Mucosa of descending colon (tissue), 3 donors: ENCODE measurements at regions not wholly inside any gene's neighbourhood (a gene's known extent, or its start where the extent isn't known, plus 50 kb on each side); places are given as distances from the start of the nearest gene placed in this dataset.

ENCODE experiments used
- ATAC-seq: fragments of 200-7000 bp; cut with Tn5 transposase; one replicate; pipeline ENCODE4 v1.9.1; 2020; ENCODE audit warnings: mild to moderate bottlenecking, moderate library complexity
- DNase-seq, 3 donors: peaks; one replicate each; pipeline ENCODE4 v3.0.0-alpha.2; 2020
- H3K36me3 ChIP-seq: fragments of 200-600 bp; one replicate; pipeline ENCODE4 v1.8.0; 2021; ENCODE audit warnings: low read depth, mild to moderate bottlenecking
- H3K4me1 ChIP-seq: fragments of 200-600 bp; one replicate; pipeline ENCODE4 v1.8.0; 2021; ENCODE audit warnings: low read depth, mild to moderate bottlenecking
- H3K4me3 ChIP-seq: fragments of 200-600 bp; one replicate; pipeline ENCODE4 v1.8.0; 2021; ENCODE audit warnings: mild to moderate bottlenecking
- H3K9me3 ChIP-seq: fragments of 200-600 bp; one replicate; pipeline ENCODE4 v1.8.0; 2021; ENCODE audit warnings: mild to moderate bottlenecking
- CTCF ChIP-seq: fragments of 200-600 bp; IDR thresholded peaks from one replicate; pipeline ENCODE4 v1.8.0; 2022; ENCODE audit warnings: antibody characterized with exemption, mild to moderate bottlenecking
- intact Hi-C, 2 donors: fragments of 100-400 bp; cut with DNase I in 1 of 2; cut with micrococcal nuclease in 1 of 2; formaldehyde crosslinking; loops; one replicate each; pipeline versions ENCODE4 v1.11.0 to v1.11.1; 2022; cut with DNase I, micrococcal nuclease
- donor health status: DM: no; HTN: no; CAD: no; lungs with moderate emphysema.
- donor health status: DM: no; HTN: no; CAD: no.
- donor health status: DM: no; HTN: yes; CAD: no.

GRCh38 chr1:57633881-57634280 is 210.0 kb upstream of the DAB1 start:
- no peaks in the 10 kb centered on the region for H3K36me3 ChIP-seq
- intact Hi-C loops: no loop called here

GRCh38 chr1:57633056-57633455 is 209.2 kb upstream of the DAB1 start:
- no peaks in the 10 kb centered on the region for H3K4me1 ChIP-seq
- no peak for TF ChIP-seq CTCF
- H3K36me3 ChIP-seq: no peaks in the 10 kb centered on the region
- ATAC-seq: no peak
- H3K9me3 ChIP-seq: no peaks in the 10 kb centered on the region
- DNase-seq: no peak
- intact Hi-C loops: no loop called here
- H3K4me3 ChIP-seq: no peak overlapping the region

More at GRCh38 chr1:57633881-57634280, 210.0 kb upstream of the DAB1 start:
- ATAC-seq (no peak), DNase-seq (no peak)
- no peaks in the 10 kb centered on the region for H3K9me3 ChIP-seq
- H3K4me3 ChIP-seq: no peak overlapping the region
- TF ChIP-seq CTCF: no peak
- H3K4me1 ChIP-seq: no peaks in the 10 kb centered on the region

- no peak for TF ChIP-seq CTCF
- no peak overlapping the region for H3K4me3 ChIP-seq
- ATAC-seq (no peak), DNase-seq (no peak)
- no peaks in the 10 kb centered on the region for H3K36me3 ChIP-seq
- H3K9me3 ChIP-seq: no peaks in the 10 kb centered on the region
- H3K4me1 ChIP-seq: no peaks in the 10 kb centered on the region
- intact Hi-C loops: no loop called here
Observed at GRCh38 chr1:57632401-57632800, 208.5 kb upstream of the DAB1 start.

- TF ChIP-seq CTCF: no peak
- Histone ChIP-seq H3K4me1 (no peaks in the 10 kb centered on the region), H3K9me3 (no peaks in the 10 kb centered on the region), H3K4me3 (no peak overlapping the region), H3K36me3 (no peaks in the 10 kb centered on the region)
- intact Hi-C loops: no loop called here
- ATAC-seq (no peak), DNase-seq (no peak)
Observed at GRCh38 chr1:57627612-57628011, 203.8 kb upstream of the DAB1 start.

GRCh38 chr1:57623791-57624538 is 200.1 kb upstream of the DAB1 start:
- Histone ChIP-seq H3K4me3 (no peak overlapping the region), H3K4me1 (no peaks in the 10 kb centered on the region), H3K9me3 (no peaks in the 10 kb centered on the region), H3K36me3 (no peaks in the 10 kb centered on the region)
- intact Hi-C loops: no loop called here
- DNase-seq (no peak), ATAC-seq (no peak)
- no peak for TF ChIP-seq CTCF
